ENCODE measurements at regions not wholly inside any gene's neighbourhood (a gene's known extent, or its start where the extent isn't known, plus 50 kb on each side); places are given as distances from the start of the nearest gene placed in this dataset.

DNA sequence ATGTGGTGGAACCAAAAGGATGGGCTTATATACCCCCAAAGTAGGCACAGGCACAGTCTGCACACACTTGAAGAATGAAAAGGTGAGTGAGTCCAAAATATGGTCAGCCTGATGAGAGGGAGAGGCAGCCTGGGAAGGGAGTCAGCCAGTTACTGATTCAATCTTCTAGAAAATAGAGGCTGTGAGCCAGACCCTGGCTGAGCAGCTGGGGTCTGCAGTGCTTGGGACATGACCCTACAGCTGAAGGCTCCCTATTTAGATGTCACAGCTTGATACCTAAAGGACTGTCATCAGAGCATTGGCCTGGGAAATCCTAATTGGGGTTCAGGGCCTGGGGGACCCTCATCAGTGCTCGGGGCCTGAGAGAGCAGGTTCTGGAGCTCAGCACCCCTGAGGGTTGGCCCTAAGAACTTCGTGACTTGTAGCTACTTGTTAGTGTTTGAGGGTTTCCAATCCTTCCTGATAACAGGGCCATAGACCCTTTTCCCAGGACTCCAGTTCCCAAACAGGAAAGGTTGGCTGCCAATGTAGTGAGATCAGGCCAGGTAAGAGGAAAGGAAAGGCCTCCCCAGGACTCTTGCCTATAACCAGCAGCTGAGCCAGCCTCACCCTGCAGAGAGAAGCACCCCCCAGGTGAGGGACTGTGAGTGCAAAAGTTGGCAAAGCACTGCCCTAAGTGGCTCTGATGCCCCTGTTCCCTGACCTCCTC lies 54.7 kb upstream of the SLCO2A1 start:
- TF ChIP-seq, protein P1, sequence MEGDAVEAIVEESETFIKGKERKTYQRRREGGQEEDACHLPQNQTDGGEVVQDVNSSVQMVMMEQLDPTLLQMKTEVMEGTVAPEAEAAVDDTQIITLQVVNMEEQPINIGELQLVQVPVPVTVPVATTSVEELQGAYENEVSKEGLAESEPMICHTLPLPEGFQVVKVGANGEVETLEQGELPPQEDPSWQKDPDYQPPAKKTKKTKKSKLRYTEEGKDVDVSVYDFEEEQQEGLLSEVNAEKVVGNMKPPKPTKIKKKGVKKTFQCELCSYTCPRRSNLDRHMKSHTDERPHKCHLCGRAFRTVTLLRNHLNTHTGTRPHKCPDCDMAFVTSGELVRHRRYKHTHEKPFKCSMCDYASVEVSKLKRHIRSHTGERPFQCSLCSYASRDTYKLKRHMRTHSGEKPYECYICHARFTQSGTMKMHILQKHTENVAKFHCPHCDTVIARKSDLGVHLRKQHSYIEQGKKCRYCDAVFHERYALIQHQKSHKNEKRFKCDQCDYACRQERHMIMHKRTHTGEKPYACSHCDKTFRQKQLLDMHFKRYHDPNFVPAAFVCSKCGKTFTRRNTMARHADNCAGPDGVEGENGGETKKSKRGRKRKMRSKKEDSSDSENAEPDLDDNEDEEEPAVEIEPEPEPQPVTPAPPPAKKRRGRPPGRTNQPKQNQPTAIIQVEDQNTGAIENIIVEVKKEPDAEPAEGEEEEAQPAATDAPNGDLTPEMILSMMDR (IDR thresholded peaks at IDR 0.05; ENCODE audit: control extremely low read depth, extremely low read depth), result no peak
- Histone ChIP-seq H3K27me3 (ENCODE audit: control insufficient read depth in 3 of 3, insufficient read depth in 3 of 3, low read length in 2 of 3) (no peaks in the 10 kb centered on the region), H3K27ac (ENCODE audit: low read depth in 1 of 2, low read length in 1 of 2) (no peak overlapping the region), H3K36me3 (ENCODE audit: control insufficient read depth in 4 of 4, insufficient read depth in 4 of 4, low read length in 4 of 4) (no peaks in the 10 kb centered on the region), H3K4me3 (no peak overlapping the region), H3K9me3 (ENCODE audit: control insufficient read depth in 4 of 4, insufficient read depth in 3 of 4, low read length in 3 of 4) (peaks cover 0 to 5% (median 2%) of the 10 kb centered on the region in 4 donors), H3K4me1 (ENCODE audit: control insufficient read depth in 5 of 5, insufficient read depth in 5 of 5, low read length in 5 of 5) (no peaks in the 10 kb centered on the region), H3K9ac (ENCODE audit: insufficient read depth in 1 of 2, low read length in 2 of 2) (no peak overlapping the region)
- DNase-seq (no peak), ATAC-seq (ENCODE audit: insufficient read depth, low FRiP score) (no peak)
- WGBS, 2 donors, result 76 to 97% methylated on average over 2 of the region's 2 CpGs

DNA sequence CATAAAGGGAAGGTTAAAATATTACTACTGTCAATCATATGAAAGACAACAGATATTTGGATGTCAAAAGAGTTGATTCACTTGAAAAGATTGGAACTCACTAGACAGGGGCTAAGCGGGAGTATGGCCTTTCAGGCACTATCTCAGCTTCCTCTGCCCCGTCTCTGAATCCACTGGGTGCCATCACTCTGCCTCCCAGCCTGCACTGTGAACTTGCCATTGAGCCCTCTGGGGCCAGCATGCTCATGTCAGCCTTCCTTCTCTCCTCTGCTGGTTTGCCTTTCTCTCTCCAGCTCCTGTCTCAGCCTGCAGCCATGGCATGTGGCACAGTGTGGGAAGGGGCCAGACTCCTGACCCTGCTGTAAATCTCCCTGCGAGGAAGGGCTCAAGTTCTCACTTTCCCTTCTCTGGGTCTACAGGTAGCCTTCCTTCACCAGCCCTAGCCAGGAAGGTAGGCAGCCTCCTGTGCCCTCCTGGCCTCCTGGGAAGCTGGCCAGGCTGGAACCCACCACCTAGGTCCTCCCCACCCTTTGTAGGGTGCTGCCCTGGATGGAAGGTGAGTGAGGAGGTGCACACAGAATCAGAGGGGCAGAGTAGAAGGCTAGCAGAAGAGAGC lies 54.0 kb upstream of the SLCO2A1 start:
- no peak for ATAC-seq (ENCODE audit: insufficient read depth, low FRiP score)
- Histone ChIP-seq H3K4me3 (no peak overlapping the region), H3K4me1 (ENCODE audit: control insufficient read depth in 5 of 5, insufficient read depth in 5 of 5, low read length in 5 of 5) (no peaks in the 10 kb centered on the region), H3K27ac (ENCODE audit: low read depth in 1 of 2, low read length in 1 of 2) (no peak overlapping the region), H3K9ac (ENCODE audit: insufficient read depth in 1 of 2, low read length in 2 of 2) (no peak overlapping the region), H3K27me3 (ENCODE audit: control insufficient read depth in 3 of 3, insufficient read depth in 3 of 3, low read length in 2 of 3) (no peaks in the 10 kb centered on the region), H3K36me3 (ENCODE audit: control insufficient read depth in 4 of 4, insufficient read depth in 4 of 4, low read length in 4 of 4) (no peaks in the 10 kb centered on the region), H3K9me3 (ENCODE audit: control insufficient read depth in 4 of 4, insufficient read depth in 3 of 4, low read length in 3 of 4) (peaks cover 0 to 5% (median 2%) of the 10 kb centered on the region in 4 donors)
- 92 to 98% methylated on average over 3 of the region's 3 CpGs for WGBS, 2 donors
- no peak for DNase-seq
- TF ChIP-seq, protein P1 (IDR thresholded peaks at IDR 0.05; ENCODE audit: control extremely low read depth, extremely low read depth), result no peak

DNA sequence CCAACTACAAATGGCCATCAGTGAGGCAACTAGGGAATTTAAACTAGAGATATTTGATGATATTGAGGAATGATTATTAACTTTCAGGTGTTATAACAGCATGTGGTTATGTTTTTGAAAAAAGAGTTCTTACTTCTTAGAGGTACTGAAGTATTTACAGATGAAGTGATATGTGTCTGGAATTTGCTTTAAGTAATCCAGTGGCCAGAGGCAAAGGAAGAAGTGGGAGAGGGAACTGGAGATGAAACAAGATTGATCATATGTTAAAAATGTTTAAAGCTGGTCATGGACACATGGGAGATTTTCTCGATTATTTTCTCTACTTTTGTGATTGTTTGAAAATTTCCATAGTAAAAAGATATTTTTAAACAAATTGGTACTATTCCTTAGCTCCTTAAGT lies 53.3 kb upstream of the SLCO2A1 start:
- H3K27ac ChIP-seq (ENCODE audit: low read depth in 1 of 2, low read length in 1 of 2), result no peak overlapping the region
- no peaks in the 10 kb centered on the region for H3K27me3 ChIP-seq (ENCODE audit: control insufficient read depth in 3 of 3, insufficient read depth in 3 of 3, low read length in 2 of 3)
- H3K9ac ChIP-seq (ENCODE audit: insufficient read depth in 1 of 2, low read length in 2 of 2), result no peak overlapping the region
- WGBS, 2 donors, result 86 to 88% methylated on average over 1 of the region's 1 CpG
- no peak for DNase-seq
- H3K36me3 ChIP-seq (ENCODE audit: control insufficient read depth in 4 of 4, insufficient read depth in 4 of 4, low read length in 4 of 4), result no peaks in the 10 kb centered on the region
- TF ChIP-seq, protein P1 (IDR thresholded peaks at IDR 0.05; ENCODE audit: control extremely low read depth, extremely low read depth), result no peak
- peaks cover 0 to 5% (median 2%) of the 10 kb centered on the region in 4 donors for H3K9me3 ChIP-seq (ENCODE audit: control insufficient read depth in 4 of 4, insufficient read depth in 3 of 4, low read length in 3 of 4)
- no peak overlapping the region for H3K4me3 ChIP-seq
- no peaks in the 10 kb centered on the region for H3K4me1 ChIP-seq (ENCODE audit: control insufficient read depth in 5 of 5, insufficient read depth in 5 of 5, low read length in 5 of 5)
- ATAC-seq (ENCODE audit: insufficient read depth, low FRiP score), result no peak

All from lung (tissue), 11 donors.